Neuronal stem cell (in vitro differentiated cells): ENCODE measurements at regions not wholly inside any gene's neighbourhood (a gene's known extent, or its start where the extent isn't known, plus 50 kb on each side); places are given as distances from the start of the nearest gene placed in this dataset.
"Not testable (repeated sequence)": the region's sequence is repeated elsewhere in the genome, so short reads cannot be mapped to it uniquely, and the experiment has no call there.

Experiments
- DNase-seq: peaks from one replicate; pipeline ENCODE4 v3.0.0-alpha.2; 2013; ENCODE audit warnings: low spot score
- H2AFZ ChIP-seq: one replicate; pipeline ENCODE4 v1.6.1; 2013; ENCODE audit warnings: mild to moderate bottlenecking, low read length, inconsistent platforms
- H2AK5ac ChIP-seq: 2 replicates; pipeline ENCODE4 v1.6.1; 2013; ENCODE audit warnings: low read depth, mild to moderate bottlenecking, inconsistent platforms, low read length, moderate library complexity, mixed read lengths
- H2BK120ac ChIP-seq: 2 replicates; pipeline ENCODE4 v1.6.1; 2013; ENCODE audit warnings: low read depth, mild to moderate bottlenecking, inconsistent platforms, low read length, moderate library complexity, mixed read lengths
- H2BK12ac ChIP-seq: one replicate; pipeline ENCODE4 v1.6.1; 2013; ENCODE audit warnings: low read length, inconsistent platforms
- H2BK15ac ChIP-seq: 2 replicates; pipeline ENCODE4 v1.6.1; 2013; ENCODE audit warnings: mild to moderate bottlenecking, low read length, inconsistent platforms, mixed read lengths
- H2BK5ac ChIP-seq: one replicate; pipeline ENCODE4 v1.6.1; 2013; ENCODE audit warnings: inconsistent platforms, mild to moderate bottlenecking, low read length, moderate library complexity
- H3K14ac ChIP-seq: one replicate; pipeline ENCODE4 v1.6.1; 2013; ENCODE audit warnings: low read length, inconsistent platforms
- H3K18ac ChIP-seq: 2 replicates; pipeline ENCODE4 v1.6.1; 2013; ENCODE audit warnings: low read length, inconsistent platforms
- H3K23ac ChIP-seq: 2 replicates; pipeline ENCODE4 v1.6.1; 2013; ENCODE audit warnings: low read depth, mild to moderate bottlenecking, mixed read lengths, low read length, inconsistent platforms; ENCODE audit not compliant: poor library complexity
- H3K27ac ChIP-seq: replicated peaks from 3 replicates; pipeline ENCODE4 v1.5.1; 2013; ENCODE audit warnings: low read length, inconsistent platforms
- H3K27me3 ChIP-seq, 3 experiments: 2 replicates each; pipeline ENCODE4 v1.6.1; 2013; ENCODE audit warnings: low read length in 3 of 3, mild to moderate bottlenecking in 2 of 3, inconsistent platforms in 1 of 3, low read depth in 1 of 3, mixed read lengths in 1 of 3, moderate library complexity in 1 of 3; ENCODE audit not compliant: control insufficient read depth in 3 of 3, insufficient read depth in 3 of 3
- H3K36me3 ChIP-seq, 2 donors: replicated peaks in 1 of 2; 2 replicates each; pipeline ENCODE4 v1.6.1; 2013; ENCODE audit warnings: low read length in 2 of 2; ENCODE audit not compliant: control insufficient read depth in 2 of 2, insufficient read depth in 2 of 2
- H3K4ac ChIP-seq: 2 replicates; pipeline ENCODE4 v1.6.1; 2013; ENCODE audit warnings: inconsistent platforms, mild to moderate bottlenecking, low read length, moderate library complexity
- H3K4me1 ChIP-seq, 2 donors: 1 replicate in 1 of 2; 2 replicates in 1 of 2; pipeline ENCODE4 v1.6.1; 2013; ENCODE audit warnings: low read length in 2 of 2, low read depth in 1 of 2; ENCODE audit not compliant: control insufficient read depth in 2 of 2, insufficient read depth in 1 of 2
- H3K4me2 ChIP-seq: one replicate; pipeline ENCODE4 v1.6.1; 2013; ENCODE audit warnings: mild to moderate bottlenecking, low read length, inconsistent platforms; ENCODE audit not compliant: insufficient read depth, poor library complexity, severe bottlenecking
- H3K4me3 ChIP-seq, 2 donors: 2 replicates each; pipeline ENCODE4 v1.5.1; 2013; ENCODE audit warnings: low read length in 2 of 2, mild to moderate bottlenecking in 2 of 2, inconsistent platforms in 1 of 2, moderate library complexity in 1 of 2
- H3K79me1 ChIP-seq: one replicate; pipeline ENCODE4 v1.6.1; 2013; ENCODE audit warnings: low read depth, mild to moderate bottlenecking, inconsistent platforms, low read length, moderate library complexity
- H3K9ac ChIP-seq: one replicate; pipeline ENCODE4 v1.6.1; 2013; ENCODE audit warnings: mild to moderate bottlenecking, low read depth, low read length, inconsistent platforms; ENCODE audit not compliant: poor library complexity
- H3K9me3 ChIP-seq, 2 donors: replicated peaks in 1 of 2; 2 replicates each; pipeline versions ENCODE3 to v1.6.1; 2013; ENCODE audit warnings: low read length in 2 of 2, mild to moderate bottlenecking in 2 of 2, inconsistent platforms in 1 of 2, low read depth in 1 of 2, mixed read lengths in 1 of 2, moderate library complexity in 1 of 2; ENCODE audit not compliant: control insufficient read depth in 2 of 2, insufficient read depth in 1 of 2
- H4K8ac ChIP-seq: one replicate; pipeline ENCODE4 v1.6.1; 2013; ENCODE audit warnings: low read depth, mild to moderate bottlenecking, inconsistent platforms, low read length, moderate library complexity
- H4K91ac ChIP-seq: one replicate; pipeline ENCODE4 v1.6.1; 2013; ENCODE audit warnings: low read length, low read depth, mild to moderate bottlenecking, inconsistent platforms; ENCODE audit not compliant: poor library complexity
- WGBS, 2 donors: extraction: QIAGEN DNeasy Blood & Tissue Kit; methylation state at CpG; one replicate each; pipeline ENCODE4 v1.1.7; 2013; ENCODE audit warnings: missing lambda C conversion rate in 2 of 2, mixed read lengths in 1 of 2; ENCODE audit not compliant: insufficient read length in 2 of 2, insufficient replicate concordance in 1 of 2; ENCODE audit errors: extremely low coverage in 2 of 2; 5-methylcytosine and 5-hydroxymethylcytosine counted together

GRCh38 chr4:9522903-9523302, 78.7 kb downstream of the DEFB131A start:
- H3K4me1 ChIP-seq, H2AFZ ChIP-seq, H3K27ac ChIP-seq, H2AK5ac ChIP-seq, H3K23ac ChIP-seq, H3K36me3 ChIP-seq, H3K27me3 ChIP-seq, H3K9me3 ChIP-seq, H3K14ac ChIP-seq, H3K79me1 ChIP-seq, H2BK15ac ChIP-seq, H2BK5ac ChIP-seq, H4K8ac ChIP-seq, H3K9ac ChIP-seq, H2BK12ac ChIP-seq, H2BK120ac ChIP-seq, H3K4ac ChIP-seq, DNase-seq, H4K91ac ChIP-seq, H3K4me3 ChIP-seq, H3K18ac ChIP-seq, H3K4me2 ChIP-seq: not testable (repeated sequence)
- WGBS, 2 donors: no CpG with 5 or more reads among the region's 1 CpG

DNA sequence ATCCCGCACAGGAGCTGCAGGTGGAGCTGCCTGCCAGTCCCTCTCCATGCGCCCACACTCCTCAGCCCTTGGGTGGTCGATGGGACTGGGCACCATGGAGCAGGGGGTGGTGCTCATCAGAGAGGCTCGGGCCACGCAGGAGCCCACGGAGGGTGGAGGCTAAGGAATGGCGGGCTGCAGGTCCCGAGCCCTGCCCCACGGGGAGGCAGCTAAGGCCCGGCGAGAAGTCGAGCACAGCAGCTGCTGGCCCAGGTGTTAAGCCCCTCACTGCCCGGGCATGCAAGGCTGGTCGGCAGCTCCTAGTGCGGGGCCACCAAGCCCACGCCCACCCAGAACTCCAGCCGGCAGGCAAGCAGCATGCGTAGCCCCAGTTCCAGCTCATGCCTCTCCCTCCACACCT, 80.2 kb downstream of the DEFB131A start:
- not testable (repeated sequence) for H4K91ac ChIP-seq, H2BK120ac ChIP-seq, H2AFZ ChIP-seq, H3K18ac ChIP-seq, H3K36me3 ChIP-seq, H3K27ac ChIP-seq, H2BK5ac ChIP-seq, H2BK12ac ChIP-seq, H3K14ac ChIP-seq, H3K23ac ChIP-seq, H2AK5ac ChIP-seq, H3K4ac ChIP-seq, H3K79me1 ChIP-seq, DNase-seq, H3K9ac ChIP-seq, H2BK15ac ChIP-seq, H3K4me3 ChIP-seq, H3K4me1 ChIP-seq, H3K9me3 ChIP-seq, H3K27me3 ChIP-seq, H3K4me2 ChIP-seq, H4K8ac ChIP-seq
- WGBS, 2 donors: no CpG with 5 or more reads among the region's 18 CpGs

DNA sequence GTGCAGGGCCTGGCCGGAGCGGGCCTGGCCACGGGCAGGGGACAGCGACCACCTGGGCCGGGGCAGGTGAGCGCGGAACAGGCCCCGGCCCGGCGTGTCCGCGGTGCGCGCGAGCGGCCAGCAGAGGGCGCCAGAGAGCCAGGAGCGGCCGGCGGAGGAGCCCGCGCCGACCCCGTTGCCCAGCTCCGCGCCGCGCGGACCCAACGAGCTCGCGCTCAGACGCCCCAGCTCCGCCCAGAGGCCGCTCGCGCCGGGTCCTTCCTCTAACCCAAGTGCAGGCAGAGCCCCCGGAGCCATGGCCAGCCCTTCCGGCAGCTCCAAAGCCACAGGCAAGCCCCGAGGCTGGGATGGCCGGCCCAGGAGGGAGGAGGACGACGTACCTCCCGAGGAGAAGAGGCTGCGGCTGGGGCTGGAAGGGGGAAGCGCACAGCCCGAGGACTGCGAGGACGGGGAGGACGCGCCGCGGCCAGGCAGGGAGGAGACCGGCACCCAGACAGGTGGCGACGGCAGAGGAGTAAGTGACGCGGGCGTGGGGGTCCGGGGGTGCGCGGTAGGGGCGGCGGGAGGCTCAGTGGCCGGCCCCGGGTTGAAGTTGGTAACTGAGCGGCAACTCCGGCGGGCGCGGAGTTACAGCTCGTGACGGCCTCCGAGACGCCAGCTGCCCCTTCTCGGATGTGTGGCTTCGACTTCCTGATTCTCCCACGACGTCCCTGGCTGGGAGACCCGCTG, 88.1 kb downstream of the DEFB131A start:
- H3K36me3 ChIP-seq, H2AK5ac ChIP-seq, H4K8ac ChIP-seq, H4K91ac ChIP-seq, H3K4me1 ChIP-seq, H3K27ac ChIP-seq, H3K79me1 ChIP-seq, H3K9ac ChIP-seq, H3K4ac ChIP-seq, H3K9me3 ChIP-seq, H2BK120ac ChIP-seq, H2BK12ac ChIP-seq: not testable (repeated sequence)
- peak overlapping the region; percentile 82 for H3K14ac ChIP-seq
- peak overlapping the region; percentile 39 for H2BK5ac ChIP-seq
- H3K4me3 ChIP-seq: peak overlapping the region; percentile 39 to 86
- WGBS, 2 donors: no CpG with 5 or more reads among the region's 81 CpGs
- peak overlapping the region; percentile 89 for H3K4me2 ChIP-seq
- H2AFZ ChIP-seq: peak overlapping the region; percentile 99
- peak overlapping the region; percentile 58 for H2BK15ac ChIP-seq
- peak; percentile 79 for DNase-seq
- H3K18ac ChIP-seq: peak overlapping the region; percentile 94
- H3K23ac ChIP-seq: peak overlapping the region; percentile 73
- peaks cover 0 to 15% (median 3%) of the 10 kb centered on the region in 3 experiments for H3K27me3 ChIP-seq

DNA sequence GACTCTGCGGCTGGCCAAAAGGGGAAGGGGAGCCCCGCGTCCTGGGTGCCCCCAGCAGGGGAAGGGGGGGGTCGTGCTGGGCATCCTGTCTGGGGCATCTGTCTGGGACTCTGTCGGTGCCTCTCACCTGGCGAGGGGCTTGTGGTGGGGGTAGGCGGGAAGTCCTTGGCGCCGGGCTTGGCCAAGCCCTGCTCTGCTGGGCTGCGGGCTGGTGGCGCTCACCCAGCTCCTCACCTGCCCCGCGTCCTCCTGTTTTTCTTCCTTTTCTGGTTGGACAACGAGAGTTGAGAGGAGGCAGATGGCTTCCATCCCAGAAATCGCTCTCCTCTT, 88.6 kb downstream of the DEFB131A start:
- not testable (repeated sequence) for H2BK12ac ChIP-seq, H3K18ac ChIP-seq, H4K91ac ChIP-seq, H3K23ac ChIP-seq, H3K4me3 ChIP-seq, H2BK5ac ChIP-seq, DNase-seq, H2BK15ac ChIP-seq, H2AK5ac ChIP-seq, H3K9me3 ChIP-seq, H2BK120ac ChIP-seq, H3K14ac ChIP-seq, H3K4ac ChIP-seq, H3K9ac ChIP-seq, H3K79me1 ChIP-seq, H3K4me1 ChIP-seq, H3K27ac ChIP-seq, H3K36me3 ChIP-seq, H4K8ac ChIP-seq
- H3K27me3 ChIP-seq: peaks cover 0 to 15% (median 3%) of the 10 kb centered on the region in 3 experiments
- peak overlapping the region; percentile 99 for H2AFZ ChIP-seq
- H3K4me2 ChIP-seq: peak overlapping the region; percentile 89
- WGBS, 2 donors: no CpG with 5 or more reads among the region's 15 CpGs
